ENCODE measurements at regions not wholly inside any gene's neighbourhood (a gene's known extent, or its start where the extent isn't known, plus 50 kb on each side); places are given as distances from the start of the nearest gene placed in this dataset.

DNA sequence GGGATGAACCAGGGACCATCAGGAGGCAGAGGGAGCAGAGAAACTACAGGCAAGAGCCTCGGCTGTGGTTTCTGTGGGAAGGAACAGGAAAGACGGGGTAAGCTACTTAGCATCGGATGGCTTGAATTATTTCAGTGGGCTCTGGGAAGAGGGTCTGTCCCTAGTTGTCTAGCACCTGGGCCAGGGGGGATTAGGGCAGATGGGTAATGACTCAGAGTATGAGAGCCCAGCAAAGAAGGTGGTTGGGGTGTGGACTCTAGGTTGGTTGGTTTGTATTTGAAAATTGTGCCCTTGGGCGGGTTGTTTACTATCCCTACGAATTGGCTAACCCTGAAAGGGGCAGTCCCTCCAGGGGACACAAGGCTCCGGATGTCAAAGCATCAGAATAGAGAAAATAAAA lies 148.5 kb upstream of the TAB2 start:
- Histone ChIP-seq H2AFZ (ENCODE audit: low read length) (no peak overlapping the region), H3K79me2 (ENCODE audit: low read length) (no peaks in the 10 kb centered on the region), H3K9ac (ENCODE audit: low read length) (no peak overlapping the region), H3K4me2 (ENCODE audit: low read length) (peak overlapping the region; percentile 47; the same call in 1 of the 2 replicates), H3K27me3 (ENCODE audit: low read length) (no peaks in the 10 kb centered on the region), H3K9me3 (ENCODE audit: low read length) (no peaks in the 10 kb centered on the region), H3F3A (ENCODE audit: low read length, unreplicated experiment) (no peaks in the 10 kb centered on the region), H3K9me2 (replicated peaks; ENCODE audit: low read length) (no peaks in the 10 kb centered on the region), H3K27ac (ENCODE audit: low read length) (peak overlapping the region; percentile 65), H3K4me1 (ENCODE audit: insufficient read depth, low read length) (peaks cover 30% of the 10 kb centered on the region), H3K36me3 (ENCODE audit: low read depth, low read length) (no peaks in the 10 kb centered on the region), H3K4me3 (ENCODE audit: low read length) (no peak overlapping the region), H4K20me1 (ENCODE audit: low read length) (no peaks in the 10 kb centered on the region)
- ChIA-PET POLR2A (ENCODE audit: unreplicated experiment) (interaction anchor here (0.6 kb wide), 2 partner anchors 10 to 262 kb away, joined by 3 to 12 read pairs; no protein-coding TSS in a partner anchor), CTCF (no interaction called here)
- no peak for DNase-seq
- BruUV-seq (replicated peaks): no TSS peak
- ATAC-seq: no peak
- no peak for TF ChIP-seq EZH2phosphoT487 (IDR thresholded peaks at IDR 0.05; ENCODE audit: borderline replicate concordance, low read length)
- TF ChIP-seq EZH2 (IDR thresholded peaks at IDR 0.05; ENCODE audit: low read length, unreplicated experiment): no peak
- TF ChIP-seq, protein P1, sequence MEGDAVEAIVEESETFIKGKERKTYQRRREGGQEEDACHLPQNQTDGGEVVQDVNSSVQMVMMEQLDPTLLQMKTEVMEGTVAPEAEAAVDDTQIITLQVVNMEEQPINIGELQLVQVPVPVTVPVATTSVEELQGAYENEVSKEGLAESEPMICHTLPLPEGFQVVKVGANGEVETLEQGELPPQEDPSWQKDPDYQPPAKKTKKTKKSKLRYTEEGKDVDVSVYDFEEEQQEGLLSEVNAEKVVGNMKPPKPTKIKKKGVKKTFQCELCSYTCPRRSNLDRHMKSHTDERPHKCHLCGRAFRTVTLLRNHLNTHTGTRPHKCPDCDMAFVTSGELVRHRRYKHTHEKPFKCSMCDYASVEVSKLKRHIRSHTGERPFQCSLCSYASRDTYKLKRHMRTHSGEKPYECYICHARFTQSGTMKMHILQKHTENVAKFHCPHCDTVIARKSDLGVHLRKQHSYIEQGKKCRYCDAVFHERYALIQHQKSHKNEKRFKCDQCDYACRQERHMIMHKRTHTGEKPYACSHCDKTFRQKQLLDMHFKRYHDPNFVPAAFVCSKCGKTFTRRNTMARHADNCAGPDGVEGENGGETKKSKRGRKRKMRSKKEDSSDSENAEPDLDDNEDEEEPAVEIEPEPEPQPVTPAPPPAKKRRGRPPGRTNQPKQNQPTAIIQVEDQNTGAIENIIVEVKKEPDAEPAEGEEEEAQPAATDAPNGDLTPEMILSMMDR (conservative IDR thresholded peaks at IDR 0.05; ENCODE audit: low read depth, low read length): no peak
- intact Hi-C loops (cut with micrococcal nuclease): no loop called here

DNA sequence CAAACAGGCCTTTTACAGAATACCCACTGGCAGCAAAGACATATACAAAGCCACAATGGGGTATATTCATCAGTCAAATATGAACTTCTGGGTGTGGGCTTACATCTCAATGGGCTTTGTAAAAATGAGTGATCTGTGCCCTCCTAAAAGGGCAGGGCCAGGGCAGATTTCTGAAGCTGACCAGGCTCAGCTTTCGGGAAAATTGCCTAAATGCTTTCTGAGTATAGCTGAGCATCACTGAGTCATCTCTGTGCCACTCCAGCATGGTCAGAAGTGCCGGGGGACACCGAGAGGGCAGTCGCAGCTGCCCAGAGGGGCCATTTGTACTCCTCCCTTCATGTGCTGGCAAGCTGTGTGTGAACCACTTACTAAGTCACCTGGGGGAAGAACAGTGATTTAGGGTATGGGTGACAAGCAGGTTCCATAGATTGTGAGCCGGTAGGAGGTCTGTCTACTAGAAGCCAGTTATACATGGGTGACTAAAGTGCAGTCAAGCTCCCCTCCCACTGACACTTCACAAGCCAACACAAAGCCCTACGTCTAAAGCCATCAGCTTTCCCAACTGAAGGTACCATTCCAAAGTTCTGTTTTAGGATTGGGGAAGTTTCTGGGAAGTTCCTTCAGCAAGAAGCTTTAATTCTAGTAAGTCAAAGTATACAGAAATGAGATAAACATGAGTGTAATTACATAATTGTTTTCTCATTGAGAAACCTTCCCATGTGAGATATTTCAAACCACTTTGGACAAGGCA lies 147.6 kb upstream of the TAB2 start:
- no peak overlapping the region for H3K9ac ChIP-seq (ENCODE audit: low read length)
- no peaks in the 10 kb centered on the region for H3K9me2 ChIP-seq (replicated peaks; ENCODE audit: low read length)
- H3F3A ChIP-seq (ENCODE audit: low read length, unreplicated experiment): no peaks in the 10 kb centered on the region
- H2AFZ ChIP-seq (ENCODE audit: low read length): peak overlapping the region; percentile 57
- peak overlapping the region; percentile 47 for H3K4me2 ChIP-seq (ENCODE audit: low read length)
- H3K9me3 ChIP-seq (ENCODE audit: low read length): no peaks in the 10 kb centered on the region
- CTCF ChIA-PET: interaction anchor here (0.5 kb wide), 1 partner anchor 255 kb away, joined by 7 read pairs; no protein-coding TSS in a partner anchor
- H3K27ac ChIP-seq (ENCODE audit: low read length): peak overlapping the region; percentile 65
- POLR2A ChIA-PET (ENCODE audit: unreplicated experiment): interaction anchor here (0.6 kb wide), 1 partner anchor 11 kb away, joined by 3 read pairs; no protein-coding TSS in a partner anchor
- no peaks in the 10 kb centered on the region for H3K36me3 ChIP-seq (ENCODE audit: low read depth, low read length)
- H3K4me3 ChIP-seq (ENCODE audit: low read length): no peak overlapping the region
- no peaks in the 10 kb centered on the region for H3K27me3 ChIP-seq (ENCODE audit: low read length)
- H4K20me1 ChIP-seq (ENCODE audit: low read length): no peaks in the 10 kb centered on the region
- no peaks in the 10 kb centered on the region for H3K79me2 ChIP-seq (ENCODE audit: low read length)
- no TSS peak for BruUV-seq (replicated peaks)
- ATAC-seq: peak; percentile 86
- intact Hi-C loops (cut with micrococcal nuclease): no loop called here
- TF ChIP-seq, protein P1 (conservative IDR thresholded peaks at IDR 0.05; ENCODE audit: low read depth, low read length): no peak
- no peak for TF ChIP-seq EZH2 (IDR thresholded peaks at IDR 0.05; ENCODE audit: low read length, unreplicated experiment)
- TF ChIP-seq EZH2phosphoT487 (IDR thresholded peaks at IDR 0.05; ENCODE audit: borderline replicate concordance, low read length): no peak
- H3K4me1 ChIP-seq (ENCODE audit: insufficient read depth, low read length): peaks cover 30% of the 10 kb centered on the region
- DNase-seq: peak; percentile 79
